ENCODE measurements at regions not wholly inside any gene's neighbourhood (a gene's known extent, or its start where the extent isn't known, plus 50 kb on each side); places are given as distances from the start of the nearest gene placed in this dataset.

- TF ChIP-seq POLR2A (IDR thresholded peaks at IDR 0.05): no peak
- TF ChIP-seq, protein P1, sequence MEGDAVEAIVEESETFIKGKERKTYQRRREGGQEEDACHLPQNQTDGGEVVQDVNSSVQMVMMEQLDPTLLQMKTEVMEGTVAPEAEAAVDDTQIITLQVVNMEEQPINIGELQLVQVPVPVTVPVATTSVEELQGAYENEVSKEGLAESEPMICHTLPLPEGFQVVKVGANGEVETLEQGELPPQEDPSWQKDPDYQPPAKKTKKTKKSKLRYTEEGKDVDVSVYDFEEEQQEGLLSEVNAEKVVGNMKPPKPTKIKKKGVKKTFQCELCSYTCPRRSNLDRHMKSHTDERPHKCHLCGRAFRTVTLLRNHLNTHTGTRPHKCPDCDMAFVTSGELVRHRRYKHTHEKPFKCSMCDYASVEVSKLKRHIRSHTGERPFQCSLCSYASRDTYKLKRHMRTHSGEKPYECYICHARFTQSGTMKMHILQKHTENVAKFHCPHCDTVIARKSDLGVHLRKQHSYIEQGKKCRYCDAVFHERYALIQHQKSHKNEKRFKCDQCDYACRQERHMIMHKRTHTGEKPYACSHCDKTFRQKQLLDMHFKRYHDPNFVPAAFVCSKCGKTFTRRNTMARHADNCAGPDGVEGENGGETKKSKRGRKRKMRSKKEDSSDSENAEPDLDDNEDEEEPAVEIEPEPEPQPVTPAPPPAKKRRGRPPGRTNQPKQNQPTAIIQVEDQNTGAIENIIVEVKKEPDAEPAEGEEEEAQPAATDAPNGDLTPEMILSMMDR (IDR thresholded peaks at IDR 0.05): no peak
Observed at GRCh38 chr2:35931626-35932025, 424.0 kb upstream of the CRIM1 start.
